HG03439 (cell line): ENCODE measurements at regions not wholly inside any gene's neighbourhood (a gene's known extent, or its start where the extent isn't known, plus 50 kb on each side); places are given as distances from the start of the nearest gene placed in this dataset.
A peak's percentile ranks its signal among the peaks of the same experiment; 100 is the strongest.
"Not testable (repeated sequence)": the region's sequence is repeated elsewhere in the genome, so short reads cannot be mapped to it uniquely, and the experiment has no call there.

Experiments
- ATAC-seq: cut with Tn5 transposase; IDR thresholded peaks from one replicate; pipeline ENCODE4 v1.9.1; 2021; ENCODE audit warnings: mild to moderate bottlenecking, moderate library complexity; ENCODE audit not compliant: unreplicated experiment

DNA sequence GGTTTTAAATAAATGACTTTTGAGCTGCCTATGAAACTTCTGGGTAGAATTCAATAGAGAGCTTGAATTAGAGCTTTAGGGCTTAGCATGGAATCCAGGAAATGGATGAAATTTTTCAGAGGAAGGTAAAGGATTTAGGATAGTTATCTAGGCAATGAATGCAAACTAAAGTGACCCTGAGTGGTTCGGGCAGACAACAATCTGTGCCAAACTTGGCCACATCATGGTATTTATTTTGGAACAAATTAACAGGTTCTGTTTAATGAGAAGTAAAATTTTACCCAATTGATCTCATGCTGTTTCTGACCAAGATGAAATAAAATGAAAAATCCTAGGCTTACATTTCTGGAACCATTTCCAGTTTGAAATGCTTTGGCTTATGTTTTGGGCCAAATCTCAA is 934.4 kb downstream of the MAT2B start:
- no peak for ATAC-seq

DNA sequence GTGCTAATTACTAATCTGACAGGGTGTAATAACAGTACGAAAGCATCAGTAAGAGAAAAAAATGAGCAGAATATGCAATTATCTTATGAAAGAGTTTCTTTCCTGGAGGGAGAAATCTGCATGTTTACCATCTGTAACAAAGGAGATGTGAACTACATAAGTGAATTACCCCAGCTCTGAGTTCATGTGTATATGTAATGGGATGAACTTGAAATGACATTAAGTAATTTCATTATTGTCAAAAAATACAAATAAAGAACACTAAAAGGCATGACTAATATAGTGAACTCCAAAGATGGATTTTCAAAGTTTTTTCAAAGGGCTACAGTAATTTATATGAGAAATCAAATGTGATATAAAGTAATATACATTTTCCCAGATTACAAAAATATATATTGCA is 944.0 kb downstream of the MAT2B start:
- no peak for ATAC-seq

DNA sequence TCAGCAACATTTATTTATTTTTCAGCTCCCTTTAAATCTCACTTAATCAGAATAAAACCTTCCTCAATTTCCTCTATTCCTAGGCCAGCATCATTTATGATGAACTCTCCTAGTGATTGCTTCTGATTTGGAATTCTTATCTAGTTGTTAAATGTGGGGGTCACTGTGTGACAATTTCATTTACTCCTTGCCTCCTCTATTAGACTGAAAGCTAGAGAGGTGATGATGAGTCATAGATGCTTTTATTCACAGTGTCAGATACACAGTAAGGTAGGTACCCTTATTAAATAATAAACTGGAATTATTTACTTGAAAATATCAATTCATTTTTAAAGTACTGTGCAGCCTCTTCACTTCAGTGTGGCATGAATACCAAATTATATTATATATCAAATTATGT is 960.6 kb downstream of the MAT2B start:
- no peak for ATAC-seq

DNA sequence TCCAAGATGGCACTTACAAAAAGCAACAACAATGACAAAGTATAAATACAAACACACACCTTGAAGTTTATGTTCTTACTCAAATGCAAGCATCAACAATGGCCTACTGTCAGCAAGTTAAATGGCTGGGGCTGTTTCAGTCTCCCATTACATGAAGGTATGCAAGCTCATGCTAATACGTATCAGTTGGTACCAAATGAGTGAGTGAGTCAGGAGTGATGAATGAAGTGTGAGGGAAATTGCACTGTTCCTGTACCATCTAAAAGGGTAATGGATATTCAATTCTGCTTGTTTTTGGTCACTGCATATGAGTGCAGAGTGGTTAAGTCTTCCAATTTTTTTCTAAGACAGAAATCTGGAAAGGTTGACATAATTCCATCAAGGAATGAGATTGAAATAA is 964.9 kb downstream of the MAT2B start:
- ATAC-seq: no peak

DNA sequence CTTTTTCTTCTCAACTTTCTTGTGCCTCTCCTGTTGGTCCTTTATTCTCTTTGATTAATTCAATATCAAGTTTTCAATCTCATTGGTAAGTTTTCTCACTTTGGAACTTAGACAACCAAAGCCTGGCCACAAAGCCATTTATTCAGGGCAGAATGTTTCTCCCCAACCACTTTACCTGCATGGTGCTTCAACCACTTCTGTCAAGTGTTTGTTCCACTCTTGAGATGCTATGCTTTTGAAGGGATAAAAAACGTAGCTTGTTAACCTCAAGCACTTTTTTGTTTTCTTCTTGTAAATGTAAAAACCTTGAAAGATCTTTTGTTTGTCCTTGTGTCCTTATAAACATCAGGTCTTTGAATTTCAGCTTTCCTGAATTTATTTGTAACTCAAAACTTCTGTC is 966.7 kb downstream of the MAT2B start:
- no peak for ATAC-seq

DNA sequence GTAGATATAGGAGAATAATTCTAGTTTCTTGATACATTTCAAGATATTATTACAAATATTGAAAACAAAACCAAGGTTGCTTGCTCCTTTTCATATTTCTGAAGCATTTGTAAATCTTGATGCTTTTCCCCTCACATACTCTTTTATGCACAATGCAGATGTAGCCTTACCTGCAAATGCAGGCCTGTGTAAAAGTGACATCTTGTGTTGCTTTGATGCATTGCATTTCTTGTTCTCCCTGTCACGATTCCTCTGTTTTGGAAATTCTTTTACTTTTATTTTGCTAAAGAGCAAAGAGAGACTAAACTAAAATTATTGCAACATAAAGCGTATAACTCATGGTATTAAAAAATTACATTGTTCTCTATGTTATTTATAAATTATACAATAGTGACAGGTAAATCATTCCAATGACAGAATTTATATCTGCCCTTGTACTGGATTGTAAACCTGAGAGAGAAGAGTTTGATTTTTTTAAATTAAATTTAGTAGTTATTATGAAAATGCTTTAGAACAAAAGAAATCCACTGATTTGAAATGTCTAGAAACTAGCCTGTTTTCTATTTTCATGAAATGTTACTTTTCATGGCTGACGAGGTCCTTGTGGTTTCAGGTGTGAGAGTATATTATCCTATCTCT is 970.0 kb downstream of the MAT2B start:
- no peak for ATAC-seq

DNA sequence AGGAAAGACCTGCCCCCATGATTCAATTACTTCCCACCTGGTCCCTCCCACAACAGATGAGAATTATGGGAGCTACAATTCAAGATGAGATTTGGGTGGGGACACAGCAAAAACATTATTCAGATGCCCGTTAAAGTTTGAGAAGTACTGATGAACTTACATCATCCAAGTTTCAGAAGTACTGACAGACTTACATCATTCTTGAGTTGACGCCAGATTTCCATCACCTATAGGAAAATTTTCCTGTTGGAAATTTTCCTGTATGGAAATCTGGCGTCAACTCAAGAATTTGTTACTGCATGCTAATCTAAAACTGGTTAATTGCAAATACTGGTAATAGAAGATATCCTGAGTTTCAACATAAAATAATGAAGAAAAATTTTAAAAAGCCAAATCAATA is 975.9 kb downstream of the MAT2B start:
- ATAC-seq: no peak

DNA sequence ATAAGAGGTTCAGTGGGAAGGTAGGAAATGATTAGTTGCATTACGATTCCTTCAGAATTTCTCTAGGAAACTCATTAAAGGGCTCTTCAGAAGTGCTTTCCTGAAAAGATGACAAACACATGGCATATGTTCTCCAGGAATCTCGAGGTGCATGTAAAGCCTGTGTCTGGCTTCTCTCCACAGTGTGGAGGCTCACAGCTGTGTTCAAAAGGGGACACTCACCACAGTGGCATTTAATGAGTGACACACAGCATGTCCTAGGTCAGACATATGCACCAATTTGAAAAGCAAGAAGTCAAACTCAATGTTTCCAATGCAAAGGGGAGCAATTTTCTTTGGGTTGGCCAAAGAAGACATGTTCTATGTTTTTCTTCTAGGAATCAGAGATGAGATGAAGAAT is 976.9 kb downstream of the MAT2B start:
- no peak for ATAC-seq

DNA sequence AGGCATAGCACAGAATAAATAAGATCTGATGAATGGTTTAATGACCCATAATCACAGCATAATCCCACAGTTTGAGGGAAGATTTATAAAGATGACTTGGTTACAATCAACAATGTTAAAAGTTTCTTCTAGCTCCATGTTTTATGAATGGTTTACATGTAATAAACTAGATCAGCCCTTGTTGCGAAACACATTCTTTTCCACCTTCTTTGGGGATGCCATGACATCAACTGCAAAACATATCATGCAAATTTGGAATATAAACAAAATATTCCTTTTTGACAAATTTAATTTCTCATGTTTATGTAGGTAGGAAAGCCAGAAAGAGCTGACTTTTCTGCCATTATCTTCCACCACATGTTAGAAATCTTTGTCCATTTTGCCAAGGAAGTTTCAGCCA is 979.5 kb downstream of the MAT2B start:
- ATAC-seq: no peak

DNA sequence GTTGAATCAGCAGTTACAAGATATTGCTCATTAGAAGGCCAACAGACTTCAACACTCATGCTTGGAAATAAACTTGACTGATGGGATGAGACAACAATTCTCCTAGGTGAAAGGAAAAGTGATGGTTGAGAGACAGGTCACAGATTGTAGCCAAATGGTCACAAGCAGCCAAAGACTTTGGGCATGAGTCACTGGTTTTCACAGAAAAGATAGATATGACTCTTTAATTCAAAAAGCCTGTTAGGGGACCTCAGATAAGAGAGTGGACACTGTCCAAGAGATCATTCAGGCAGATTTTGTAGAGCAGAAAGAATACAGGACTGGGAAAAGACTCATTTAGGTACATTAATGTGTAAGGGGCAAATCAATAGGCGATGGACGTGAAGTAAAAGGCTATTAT is 982.5 kb downstream of the MAT2B start:
- no peak for ATAC-seq

DNA sequence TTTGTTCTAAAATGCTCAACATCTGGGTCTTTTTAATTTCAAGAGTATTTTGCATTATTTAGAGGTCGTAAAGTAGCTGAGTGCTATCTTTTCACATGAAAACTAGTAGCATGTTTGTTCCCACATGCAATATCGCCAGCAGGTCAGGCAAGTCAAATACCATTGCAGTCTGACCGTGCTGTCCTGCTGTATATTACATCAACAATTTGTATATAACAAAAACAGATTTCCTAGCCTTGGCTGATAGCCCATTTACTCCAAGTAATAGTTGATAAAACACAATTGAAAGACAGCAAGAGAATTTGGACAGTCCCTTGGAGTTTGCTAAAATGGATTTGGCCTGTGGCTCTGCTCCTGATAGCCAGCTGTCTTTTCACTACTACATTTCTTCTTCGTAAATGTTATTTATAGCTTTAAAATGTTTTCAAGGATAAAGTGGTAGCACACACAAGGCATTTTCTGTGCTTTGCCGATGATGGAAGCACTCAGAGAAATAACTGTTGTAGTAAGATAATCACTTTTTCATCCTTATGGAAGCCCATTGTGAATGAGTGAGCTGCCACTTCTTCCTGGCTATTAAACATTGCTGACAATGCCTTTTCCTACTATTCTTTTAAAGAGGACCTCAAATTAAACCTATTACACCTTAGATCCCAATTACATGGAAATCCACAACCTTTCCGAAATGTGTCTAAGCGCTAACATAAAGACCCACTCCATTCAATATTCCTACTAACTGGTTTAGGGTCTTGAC is 992.1 kb downstream of the MAT2B start:
- ATAC-seq: no peak

DNA sequence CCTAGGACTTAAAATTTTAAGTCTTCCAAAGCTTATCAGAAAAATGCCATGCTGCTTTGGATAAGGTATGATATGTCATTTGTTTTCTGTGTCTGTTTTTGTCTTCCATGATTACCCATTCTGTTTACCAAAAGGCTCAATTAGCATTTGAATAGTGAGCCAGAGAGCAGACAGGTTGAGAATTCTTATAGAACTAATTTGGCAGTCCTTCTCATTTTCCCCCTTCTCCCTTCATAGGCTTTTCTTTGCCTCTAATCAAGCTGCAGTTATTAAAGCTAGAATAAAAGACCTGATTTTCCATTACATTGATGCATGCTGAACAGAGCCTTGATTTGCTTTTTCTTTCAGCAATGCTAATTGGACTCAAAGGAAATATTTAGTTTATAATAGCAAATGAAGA is 993.0 kb downstream of the MAT2B start:
- no peak for ATAC-seq

DNA sequence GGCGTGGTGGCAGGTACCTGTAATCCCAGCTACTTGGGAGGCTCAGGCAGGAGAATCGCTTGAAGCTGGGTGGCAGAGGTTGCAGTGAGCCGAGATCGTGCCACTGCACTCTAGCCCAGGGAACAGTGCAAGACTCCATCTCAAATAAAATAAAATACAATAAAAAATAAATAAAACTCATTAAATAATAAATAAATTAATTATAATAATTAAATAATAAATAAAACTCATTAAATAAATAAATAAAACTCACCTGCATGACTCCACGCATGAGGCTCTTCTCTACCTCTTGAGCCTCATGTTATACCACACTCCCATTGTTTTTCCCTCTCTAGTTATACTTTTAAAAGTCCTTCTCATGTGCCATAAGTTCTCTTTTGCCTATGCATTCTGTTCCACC is 995.4 kb downstream of the MAT2B start:
- ATAC-seq: no peak

DNA sequence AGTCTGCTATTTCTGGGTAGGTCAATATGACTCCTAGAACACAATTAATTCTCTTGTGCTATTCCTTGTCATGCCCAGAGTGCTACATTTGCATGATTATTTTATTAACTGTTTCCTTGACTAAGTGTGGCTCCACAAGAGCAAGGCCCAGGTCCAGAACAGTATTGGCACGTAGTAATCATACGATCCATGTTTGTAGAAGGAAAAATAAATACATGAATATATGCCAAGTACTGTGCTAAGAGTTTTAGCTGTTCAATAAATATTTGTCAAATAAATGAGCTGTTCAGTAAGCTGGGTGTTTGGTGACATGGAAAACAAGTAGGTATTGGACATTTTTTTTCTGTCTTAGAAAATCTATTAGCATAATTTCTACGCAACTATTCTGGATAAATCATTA is 995.9 kb downstream of the MAT2B start:
- ATAC-seq: no peak

DNA sequence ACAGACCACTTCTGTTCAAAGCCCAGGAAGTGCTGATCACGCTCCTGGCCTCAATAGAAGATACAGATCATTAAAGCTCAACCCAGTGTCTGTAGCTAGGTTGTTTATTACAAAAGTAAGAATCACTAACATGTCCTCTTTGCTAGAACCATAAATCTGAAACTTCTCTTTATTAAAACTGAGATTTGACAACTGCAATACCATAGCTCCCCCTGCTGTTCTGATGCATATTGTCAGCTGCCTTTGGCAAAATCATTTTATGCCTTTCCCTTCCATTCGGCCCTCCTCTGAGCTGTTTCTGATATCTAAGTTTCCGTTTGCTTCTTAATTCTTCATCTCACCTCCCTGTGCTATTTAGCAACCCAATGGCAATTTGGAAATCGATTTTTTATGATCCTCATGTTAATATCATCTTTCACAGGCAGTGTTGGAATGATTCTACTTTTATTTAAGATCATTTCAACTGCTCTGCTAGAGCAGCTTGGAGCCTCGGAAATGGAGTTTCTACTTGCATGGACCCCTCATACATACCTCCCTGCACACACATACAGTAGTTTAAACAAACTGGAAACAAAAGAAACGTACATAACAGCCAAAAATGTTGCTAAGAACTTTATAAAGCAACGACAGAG is 998.8 kb downstream of the MAT2B start:
- ATAC-seq: peak; percentile 72

DNA sequence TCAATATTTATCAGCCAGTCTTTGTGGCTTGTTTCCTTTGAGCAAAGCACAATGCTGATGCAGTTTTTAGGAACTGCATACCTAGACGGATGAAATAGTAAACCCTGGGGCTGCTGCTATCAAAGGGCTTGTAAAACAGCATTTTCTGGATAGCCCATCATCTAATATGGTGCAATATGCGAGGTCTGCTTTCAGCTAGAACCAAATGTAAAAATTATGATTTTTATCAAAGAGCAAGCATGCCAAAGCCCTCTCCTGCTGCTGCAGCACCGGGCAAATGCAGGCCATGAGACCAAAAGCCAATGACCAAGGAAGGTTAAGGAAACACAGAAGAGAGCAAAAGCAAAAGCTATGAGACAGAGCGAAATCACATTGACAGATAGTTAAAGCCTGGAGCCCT is 1000.4 kb downstream of the MAT2B start:
- no peak for ATAC-seq

DNA sequence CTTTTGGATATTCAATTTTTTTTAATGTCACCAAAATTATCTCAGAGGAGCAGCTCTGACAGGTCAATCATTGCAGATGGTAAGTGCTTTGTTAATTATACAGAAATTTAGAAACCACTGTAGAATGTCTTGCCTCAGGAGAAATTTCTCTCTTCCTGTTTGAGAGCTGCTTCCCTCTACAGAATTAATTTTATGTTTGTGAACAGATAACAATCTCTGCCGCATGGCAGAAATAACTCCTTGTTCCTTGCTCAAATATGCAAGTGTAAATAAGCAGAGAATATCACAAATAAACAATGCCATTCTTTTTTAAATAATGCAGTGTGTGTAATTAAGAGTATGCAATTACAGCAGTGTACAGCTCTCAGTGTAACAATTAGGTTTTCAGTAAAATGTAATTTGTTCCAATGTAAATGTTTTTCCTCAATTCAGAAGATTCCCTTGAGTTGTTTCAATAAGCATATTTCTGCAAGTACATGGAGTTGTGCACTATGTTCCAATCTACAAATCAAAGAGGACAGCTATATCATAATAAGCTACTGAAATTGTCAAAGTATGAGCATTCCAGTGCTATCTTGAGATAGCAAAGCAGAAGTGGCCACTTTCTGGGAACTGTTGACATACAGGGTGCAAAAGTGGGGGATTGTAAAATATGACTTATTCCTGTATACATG is 1012.8 kb downstream of the MAT2B start:
- no peak for ATAC-seq

DNA sequence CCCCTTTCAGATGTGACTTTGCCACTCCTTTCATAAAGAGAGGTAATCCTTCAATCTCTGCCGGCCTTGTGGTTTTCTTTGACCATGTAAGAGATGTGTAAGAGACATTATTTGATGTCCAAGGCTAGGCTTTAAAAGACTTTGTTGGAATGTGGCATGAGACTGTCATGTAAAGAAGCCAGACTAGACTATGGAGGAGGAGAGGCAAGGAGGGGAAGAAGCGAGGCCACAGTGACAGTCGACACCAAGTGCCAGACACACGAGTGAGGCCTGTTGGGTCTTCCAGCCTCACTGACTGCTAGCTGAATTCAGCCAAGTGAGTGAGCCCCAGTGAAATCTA is 1013.3 kb downstream of the MAT2B start:
- ATAC-seq: no peak

DNA sequence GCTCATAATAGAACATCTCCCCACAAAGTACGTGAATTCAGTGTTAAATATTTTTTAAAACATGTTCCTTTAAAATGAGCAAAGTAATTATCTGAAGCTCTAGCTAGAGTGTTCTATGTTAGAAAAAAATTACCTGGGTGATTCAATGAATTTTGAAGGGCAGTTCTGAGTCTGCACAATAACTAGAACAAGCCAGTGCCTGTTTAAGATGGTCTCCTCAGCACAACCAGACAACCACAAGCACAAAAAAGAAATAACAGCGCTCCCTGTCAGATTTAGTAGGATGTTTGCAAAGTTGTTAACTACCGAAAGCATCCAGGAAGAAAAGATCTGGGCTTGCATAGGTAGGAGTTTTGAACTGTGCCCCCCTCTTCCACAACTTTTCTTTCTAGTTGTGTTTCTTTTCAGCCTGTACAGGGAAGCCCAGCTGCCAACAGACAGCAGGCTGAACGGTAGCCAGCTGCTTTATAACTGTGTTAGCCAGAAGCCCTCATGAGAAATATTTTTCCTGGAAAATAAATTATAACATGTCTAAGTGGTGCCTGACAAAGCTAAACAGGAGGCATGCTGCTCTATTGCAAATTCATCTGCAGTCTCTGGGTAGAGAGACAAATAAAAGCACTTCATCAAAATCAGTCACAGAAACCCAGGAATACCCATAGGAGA is 1026.9 kb downstream of the MAT2B start:
- no peak for ATAC-seq

DNA sequence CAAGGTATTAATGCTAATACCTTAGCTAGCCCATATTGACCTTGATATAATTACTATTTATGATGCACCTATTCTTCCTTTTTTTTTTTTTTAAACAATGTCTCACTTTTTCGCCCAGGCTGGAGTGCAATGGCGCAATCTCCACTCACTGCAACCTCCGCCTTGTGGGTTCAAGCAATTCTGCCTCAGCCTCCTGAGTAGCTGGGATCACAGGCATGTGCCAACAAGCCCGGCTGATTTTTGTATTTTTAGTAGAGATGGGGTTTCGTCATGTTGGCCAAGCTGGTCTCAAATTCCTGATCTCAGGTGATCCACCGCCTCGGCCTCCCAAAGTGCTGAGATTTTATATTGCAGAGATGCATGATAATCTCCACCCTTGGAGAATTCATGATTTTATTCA is 1028.0 kb downstream of the MAT2B start:
- ATAC-seq: not testable (repeated sequence)

DNA sequence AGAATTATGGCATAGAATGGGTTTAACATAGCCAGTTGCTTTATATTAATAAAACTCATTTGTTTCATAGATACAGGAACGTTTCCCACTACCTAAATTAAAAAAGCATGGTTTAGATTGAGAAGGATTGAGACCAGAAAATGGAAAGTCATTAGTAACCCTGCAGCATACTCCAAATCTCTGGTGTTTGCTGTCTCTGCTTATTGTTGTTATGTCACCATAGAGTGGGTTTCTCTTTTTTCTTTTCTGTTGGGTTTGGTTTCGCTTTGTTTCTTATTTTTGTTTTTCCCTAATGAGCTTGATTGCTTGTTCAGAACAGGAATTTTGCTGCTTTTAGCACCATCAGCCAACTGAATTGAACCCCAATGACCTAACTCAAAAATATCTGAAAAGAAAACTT is 1034.8 kb downstream of the MAT2B start:
- ATAC-seq: no peak
